PC-3 (cell line): ENCODE measurements at regions not wholly inside any gene's neighbourhood (a gene's known extent, or its start where the extent isn't known, plus 50 kb on each side); places are given as distances from the start of the nearest gene placed in this dataset.

ENCODE experiments used
- ATAC-seq: fragments of 200-7000 bp; cut with Tn5 transposase; 2 replicates; pipeline ENCODE4 v1.9.1; 2020; ENCODE audit warnings: mild to moderate bottlenecking, moderate library complexity
- BruUV-seq: library from RNA; stranded (reverse); fragments of 400-500 nt; replicated peaks from 2 replicates; lab custom pipeline; 2021; lab: Mats Ljungman, UMichigan
- CTCF ChIA-PET: fragments of 300-600 bp; sonication (Branson Sonifier 250); formaldehyde crosslinking; loops from one replicate; lab custom pipeline; 2022; ENCODE audit warnings: antibody characterized with exemption; lab: Charles Lee
- POLR2A ChIA-PET: fragments of 300-600 bp; sonication (Branson Sonifier 250); formaldehyde crosslinking; loops from one replicate; lab custom pipeline; 2022; ENCODE audit warnings: antibody characterized with exemption; ENCODE audit not compliant: unreplicated experiment; lab: Charles Lee
- DNase-seq: peaks from one replicate; pipeline ENCODE4 v3.0.0-alpha.2; 2015
- H2AFZ ChIP-seq: fragments of 300-600 bp; sonication (generic); 2 replicates; pipeline ENCODE4 v1.6.0; 2016; ENCODE audit warnings: antibody characterized with exemption, low read length
- H3F3A ChIP-seq: fragments of 300-600 bp; sonication (generic); one replicate; pipeline ENCODE4 v1.6.0; 2017; ENCODE audit warnings: antibody characterized with exemption, low read length, control low read depth, mild to moderate bottlenecking; ENCODE audit not compliant: unreplicated experiment
- H3K27ac ChIP-seq: fragments of 300-600 bp; sonication (generic); 2 replicates; pipeline ENCODE4 v1.5.1; 2016; ENCODE audit warnings: mild to moderate bottlenecking, low read length
- H3K27me3 ChIP-seq: fragments of 300-600 bp; sonication (generic); 2 replicates; pipeline ENCODE4 v1.6.1; 2016; ENCODE audit warnings: low read length, mixed read lengths
- H3K36me3 ChIP-seq: fragments of 300-600 bp; sonication (generic); 2 replicates; pipeline ENCODE4 v1.6.1; 2016; ENCODE audit warnings: low read depth, mixed run types, low read length, mixed read lengths
- H3K4me1 ChIP-seq: fragments of 300-600 bp; sonication (generic); 2 replicates; pipeline ENCODE4 v1.5.1; 2016; ENCODE audit warnings: low read length; ENCODE audit not compliant: insufficient read depth
- H3K4me2 ChIP-seq: fragments of 300-600 bp; sonication (generic); 2 replicates; pipeline ENCODE4 v1.6.0; 2016; ENCODE audit warnings: low read length
- H3K4me3 ChIP-seq: fragments of 300-600 bp; sonication (generic); 2 replicates; pipeline ENCODE4 v1.5.1; 2016; ENCODE audit warnings: mild to moderate bottlenecking, low read length, mixed read lengths
- H3K79me2 ChIP-seq: fragments of 300-600 bp; sonication (generic); 2 replicates; pipeline ENCODE4 v1.6.1; 2017; ENCODE audit warnings: low read length, mixed read lengths
- H3K9ac ChIP-seq: fragments of 300-600 bp; sonication (generic); 2 replicates; pipeline ENCODE4 v1.6.0; 2016; ENCODE audit warnings: mild to moderate bottlenecking, low read length
- H3K9me2 ChIP-seq: fragments of 300-600 bp; sonication (generic); replicated peaks from 2 replicates; pipeline ENCODE4 v1.6.1; 2016; ENCODE audit warnings: mixed run types, low read length, mixed read lengths
- H3K9me3 ChIP-seq: fragments of 300-600 bp; sonication (generic); 2 replicates; pipeline ENCODE4 v1.6.1; 2016; ENCODE audit warnings: low read length, mixed read lengths
- H4K20me1 ChIP-seq: fragments of 300-600 bp; sonication (generic); 2 replicates; pipeline ENCODE4 v1.6.1; 2016; ENCODE audit warnings: low read length, mixed read lengths
- EZH2 ChIP-seq: fragments of 300-600 bp; sonication (generic); IDR thresholded peaks from one replicate; pipeline ENCODE4 v1.6.1; 2017; ENCODE audit warnings: antibody characterized with exemption, mild to moderate bottlenecking, low read length; ENCODE audit not compliant: unreplicated experiment
- EZH2phosphoT487 ChIP-seq: fragments of 300-600 bp; sonication (generic); IDR thresholded peaks from 2 replicates; pipeline ENCODE4 v1.6.1; 2018; ENCODE audit warnings: mild to moderate bottlenecking, antibody characterized with exemption, low read length, borderline replicate concordance
- intact Hi-C: fragments of 100-400 bp; cut with micrococcal nuclease; formaldehyde crosslinking; loops from 2 replicates; pipeline ENCODE4 v1.9.0; 2023
- TF ChIP-seq, protein P1 (sequence below): fragments of 300-600 bp; sonication (generic); conservative IDR thresholded peaks from 2 replicates; pipeline ENCODE4 v1.5.1; 2017; ENCODE audit warnings: antibody characterized with exemption, low read depth, mild to moderate bottlenecking, low read length

DNA sequence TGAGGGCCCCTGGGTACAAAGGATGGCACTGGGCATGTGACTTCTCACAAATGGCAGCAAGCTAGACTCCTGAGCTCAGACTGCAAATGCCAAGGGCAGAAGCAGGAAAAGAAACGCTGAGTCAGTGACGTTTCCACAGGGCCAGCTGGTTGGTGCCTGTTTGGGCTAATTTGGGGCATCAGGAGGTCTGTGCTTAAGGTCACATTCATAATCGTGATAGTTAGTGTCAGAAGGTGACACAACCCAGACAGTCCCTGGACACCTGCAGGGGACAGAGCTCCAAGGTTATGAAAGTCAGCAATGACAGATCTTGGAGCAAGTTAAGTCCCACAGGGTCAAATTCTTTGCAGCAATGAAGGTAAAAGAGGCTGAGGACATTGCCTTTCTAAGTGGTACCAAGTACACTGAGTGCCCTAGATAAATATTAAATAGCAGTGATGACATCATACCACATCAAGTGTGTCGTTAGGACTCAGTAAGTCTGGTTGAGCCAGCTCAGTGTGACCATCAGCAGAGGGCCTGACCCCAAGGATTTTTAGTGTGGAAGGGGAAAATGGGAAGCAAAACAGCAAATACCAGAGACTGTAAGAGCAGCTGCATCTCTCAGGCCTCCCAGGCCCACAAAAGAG, 556.9 kb upstream of the CFAP20DC start:
- Histone ChIP-seq H3K4me2 (no peak overlapping the region), H3K36me3 (no peaks in the 10 kb centered on the region), H3K9ac (no peak overlapping the region), H3K9me3 (no peaks in the 10 kb centered on the region), H3K27me3 (no peaks in the 10 kb centered on the region), H3K79me2 (no peaks in the 10 kb centered on the region), H2AFZ (no peak overlapping the region), H3F3A (no peaks in the 10 kb centered on the region), H3K4me3 (no peak overlapping the region), H3K9me2 (no peaks in the 10 kb centered on the region), H4K20me1 (no peaks in the 10 kb centered on the region), H3K27ac (no peak overlapping the region), H3K4me1 (no peaks in the 10 kb centered on the region)
- intact Hi-C loops, result loop anchor here (1.0 kb wide), 1 partner anchor 251 kb away; no protein-coding TSS in a partner anchor
- no TSS peak for BruUV-seq
- no peak for ATAC-seq
- ChIA-PET POLR2A (no interaction called here), CTCF (no interaction called here)
- no peak for DNase-seq
- TF ChIP-seq, protein P1, sequence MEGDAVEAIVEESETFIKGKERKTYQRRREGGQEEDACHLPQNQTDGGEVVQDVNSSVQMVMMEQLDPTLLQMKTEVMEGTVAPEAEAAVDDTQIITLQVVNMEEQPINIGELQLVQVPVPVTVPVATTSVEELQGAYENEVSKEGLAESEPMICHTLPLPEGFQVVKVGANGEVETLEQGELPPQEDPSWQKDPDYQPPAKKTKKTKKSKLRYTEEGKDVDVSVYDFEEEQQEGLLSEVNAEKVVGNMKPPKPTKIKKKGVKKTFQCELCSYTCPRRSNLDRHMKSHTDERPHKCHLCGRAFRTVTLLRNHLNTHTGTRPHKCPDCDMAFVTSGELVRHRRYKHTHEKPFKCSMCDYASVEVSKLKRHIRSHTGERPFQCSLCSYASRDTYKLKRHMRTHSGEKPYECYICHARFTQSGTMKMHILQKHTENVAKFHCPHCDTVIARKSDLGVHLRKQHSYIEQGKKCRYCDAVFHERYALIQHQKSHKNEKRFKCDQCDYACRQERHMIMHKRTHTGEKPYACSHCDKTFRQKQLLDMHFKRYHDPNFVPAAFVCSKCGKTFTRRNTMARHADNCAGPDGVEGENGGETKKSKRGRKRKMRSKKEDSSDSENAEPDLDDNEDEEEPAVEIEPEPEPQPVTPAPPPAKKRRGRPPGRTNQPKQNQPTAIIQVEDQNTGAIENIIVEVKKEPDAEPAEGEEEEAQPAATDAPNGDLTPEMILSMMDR, result no peak
- TF ChIP-seq EZH2, result no peak

DNA sequence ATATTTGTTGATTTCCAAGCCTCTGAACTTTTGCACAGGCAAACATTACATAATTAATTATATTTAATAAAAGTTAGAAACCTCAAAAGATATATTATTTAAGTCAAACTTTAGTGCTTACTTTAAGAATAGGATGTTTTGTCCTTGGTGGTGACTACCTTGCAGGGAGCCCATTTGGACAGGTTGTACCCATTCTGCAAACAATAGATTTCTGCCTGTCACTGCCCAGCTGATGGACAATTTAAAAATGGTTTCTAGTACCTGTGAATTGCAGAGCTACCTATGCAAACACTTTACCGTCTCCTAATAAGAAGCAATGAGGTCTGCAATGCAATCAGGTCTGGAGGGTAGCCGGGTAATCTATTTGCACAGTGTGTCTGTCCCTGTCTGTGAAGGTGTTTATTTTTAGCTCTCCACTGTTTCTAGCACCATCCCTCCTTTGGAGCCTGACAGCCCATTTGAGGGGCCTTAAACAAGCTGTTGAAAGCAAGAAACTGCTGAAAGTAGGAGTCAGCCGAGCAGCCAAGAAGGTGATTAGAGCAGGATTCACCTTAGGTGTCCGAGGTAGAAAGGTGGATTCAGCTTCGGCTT, 556.2 kb upstream of the CFAP20DC start:
- BruUV-seq, result no TSS peak

DNA sequence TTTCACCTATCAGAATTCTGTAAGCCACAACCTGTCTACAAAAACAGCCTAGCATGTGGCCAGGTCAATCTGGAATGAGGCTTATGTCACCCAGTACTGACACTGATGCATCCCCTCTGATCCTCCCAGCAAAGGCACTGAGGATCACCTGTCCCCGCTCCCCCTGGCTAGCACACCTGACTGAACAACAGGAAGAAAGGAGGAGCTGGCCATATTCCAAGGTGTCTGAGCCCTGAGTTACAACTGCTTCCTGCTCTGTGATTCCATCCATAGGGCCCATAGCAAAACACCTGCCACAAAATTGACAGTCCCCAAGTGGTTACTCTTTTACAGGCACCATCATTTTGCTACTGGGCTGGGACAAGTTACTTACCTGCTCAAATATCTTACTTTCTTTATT, 555.5 kb upstream of the CFAP20DC start:
- Histone ChIP-seq H3F3A (no peaks in the 10 kb centered on the region), H3K9me3 (no peaks in the 10 kb centered on the region), H3K79me2 (no peaks in the 10 kb centered on the region), H4K20me1 (no peaks in the 10 kb centered on the region), H3K9me2 (no peaks in the 10 kb centered on the region), H2AFZ (no peak overlapping the region), H3K4me2 (no peak overlapping the region), H3K4me3 (no peak overlapping the region), H3K27ac (no peak overlapping the region), H3K36me3 (no peaks in the 10 kb centered on the region), H3K27me3 (no peaks in the 10 kb centered on the region), H3K4me1 (no peaks in the 10 kb centered on the region), H3K9ac (no peak overlapping the region)
- ChIA-PET POLR2A (no interaction called here), CTCF (no interaction called here)
- intact Hi-C loops, result no loop called here
- no peak for DNase-seq
- TF ChIP-seq, protein P1, result no peak
- TF ChIP-seq EZH2, result no peak
- no peak for TF ChIP-seq EZH2phosphoT487
- no TSS peak for BruUV-seq
- no peak for ATAC-seq

More for the DNA sequence above, 556.2 kb upstream of the CFAP20DC start:
- DNase-seq (no peak), ATAC-seq (no peak)
- no peak overlapping the region for H3K9ac ChIP-seq
- no peaks in the 10 kb centered on the region for H3K4me1 ChIP-seq
- no peaks in the 10 kb centered on the region for H4K20me1 ChIP-seq
- ChIA-PET POLR2A (no interaction called here), CTCF (no interaction called here)
- H3K9me3 ChIP-seq, result no peaks in the 10 kb centered on the region
- no peaks in the 10 kb centered on the region for H3K9me2 ChIP-seq
- intact Hi-C loops, result no loop called here
- no peaks in the 10 kb centered on the region for H3K36me3 ChIP-seq
- no peak overlapping the region for H3K4me3 ChIP-seq
- H3K27me3 ChIP-seq, result no peaks in the 10 kb centered on the region
- H3F3A ChIP-seq, result no peaks in the 10 kb centered on the region
- no peak overlapping the region for H2AFZ ChIP-seq
- TF ChIP-seq EZH2 (no peak), EZH2phosphoT487 (no peak)
- TF ChIP-seq, protein P1, result no peak
- no peaks in the 10 kb centered on the region for H3K79me2 ChIP-seq
- no peak overlapping the region for H3K27ac ChIP-seq
- H3K4me2 ChIP-seq, result no peak overlapping the region
